ENCODE measurements at regions not wholly inside any gene's neighbourhood (a gene's known extent, or its start where the extent isn't known, plus 50 kb on each side); places are given as distances from the start of the nearest gene placed in this dataset.

DNA sequence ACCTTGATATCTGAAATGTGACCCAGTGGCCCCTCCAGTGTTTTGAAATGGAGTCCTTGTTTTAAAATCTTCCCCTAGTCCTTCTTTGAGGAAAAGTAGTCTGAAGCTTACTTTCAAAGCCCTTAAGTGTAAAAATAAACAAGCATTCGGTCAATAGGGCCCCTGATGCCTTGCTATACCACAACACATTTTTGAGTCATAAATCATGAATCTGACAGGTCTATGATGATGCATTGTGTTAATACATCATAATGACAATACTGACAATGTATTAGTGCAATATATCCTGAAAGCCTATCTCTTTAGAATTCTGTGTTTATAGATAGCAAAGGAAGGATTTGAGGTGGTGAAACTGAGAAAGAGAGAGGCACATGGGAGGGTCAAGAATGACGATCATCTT, 464.2 kb downstream of the MEIS1 start:
- ChIA-PET SMC1A (ENCODE audit: uncharacterized antibody, unreplicated experiment) (no interaction called here), RAD21 (ENCODE audit: unreplicated experiment) (no interaction called here), CTCF (no interaction called here), POLR2A (no interaction called here)
- no TSS peak for BruUV-seq (replicated peaks)
- in situ Hi-C loops (cut with MboI) (no loop called here), intact Hi-C loops (cut with micrococcal nuclease; ENCODE audit: unreplicated experiment) (no loop called here)
- 2% methylated on average over 2 of the region's 2 CpGs for WGBS (ENCODE audit: insufficient coverage, insufficient replicate concordance, low lambda C conversion rate, missing lambda C conversion rate)
- H3K9me3 ChIP-seq (replicated peaks; ENCODE audit: control insufficient read depth, insufficient read depth, low read length), result no peaks in the 10 kb centered on the region
- H3K4me2 ChIP-seq (ENCODE audit: control insufficient read depth, insufficient read depth), result no peak overlapping the region
- H4K20me1 ChIP-seq (ENCODE audit: control insufficient read depth, insufficient read depth), result no peaks in the 10 kb centered on the region
- no peaks in the 10 kb centered on the region; a peak in 1 of 4 replicates for H3K27me3 ChIP-seq (replicated peaks in 1 of 2; ENCODE audit: control insufficient read depth in 2 of 2, insufficient read depth in 2 of 2, low read length in 1 of 2)
- no peak overlapping the region for H3K4me3 ChIP-seq
- no peaks in the 10 kb centered on the region for H3K36me3 ChIP-seq (ENCODE audit: control insufficient read depth in 2 of 2, insufficient read depth in 2 of 2, low read length in 1 of 2)
- H3K27ac ChIP-seq (ENCODE audit: control insufficient read depth, insufficient read depth), result no peak overlapping the region
- H3K4me1 ChIP-seq (ENCODE audit: control insufficient read depth, insufficient read depth, low read length), result no peaks in the 10 kb centered on the region
- ATAC-seq (no peak), DNase-seq (ENCODE audit: low read depth, low spot score) (no peak), FAIRE-seq (no peak)
- no peak overlapping the region for H2AFZ ChIP-seq (ENCODE audit: control insufficient read depth, low read depth, low read length)
- H3K79me2 ChIP-seq (ENCODE audit: control insufficient read depth, insufficient read depth, low read length), result no peaks in the 10 kb centered on the region
- no peak overlapping the region for H3K9ac ChIP-seq (ENCODE audit: control insufficient read depth, insufficient read depth, low read length)
- no peak for TF ChIP-seq ZBTB33 (IDR thresholded peaks at IDR 0.05)
- TF ChIP-seq PML (IDR thresholded peaks at IDR 0.05; ENCODE audit: low read length), result no peak
- no peak for TF ChIP-seq EED (IDR thresholded peaks at IDR 0.05; ENCODE audit: low read depth)
- no peak for TF ChIP-seq NKRF (conservative IDR thresholded peaks at IDR 0.05)
- no peak for TF ChIP-seq NFYA (IDR thresholded peaks at IDR 0.05; ENCODE audit: borderline replicate concordance, low read depth, low read length)
- TF ChIP-seq, protein P1, sequence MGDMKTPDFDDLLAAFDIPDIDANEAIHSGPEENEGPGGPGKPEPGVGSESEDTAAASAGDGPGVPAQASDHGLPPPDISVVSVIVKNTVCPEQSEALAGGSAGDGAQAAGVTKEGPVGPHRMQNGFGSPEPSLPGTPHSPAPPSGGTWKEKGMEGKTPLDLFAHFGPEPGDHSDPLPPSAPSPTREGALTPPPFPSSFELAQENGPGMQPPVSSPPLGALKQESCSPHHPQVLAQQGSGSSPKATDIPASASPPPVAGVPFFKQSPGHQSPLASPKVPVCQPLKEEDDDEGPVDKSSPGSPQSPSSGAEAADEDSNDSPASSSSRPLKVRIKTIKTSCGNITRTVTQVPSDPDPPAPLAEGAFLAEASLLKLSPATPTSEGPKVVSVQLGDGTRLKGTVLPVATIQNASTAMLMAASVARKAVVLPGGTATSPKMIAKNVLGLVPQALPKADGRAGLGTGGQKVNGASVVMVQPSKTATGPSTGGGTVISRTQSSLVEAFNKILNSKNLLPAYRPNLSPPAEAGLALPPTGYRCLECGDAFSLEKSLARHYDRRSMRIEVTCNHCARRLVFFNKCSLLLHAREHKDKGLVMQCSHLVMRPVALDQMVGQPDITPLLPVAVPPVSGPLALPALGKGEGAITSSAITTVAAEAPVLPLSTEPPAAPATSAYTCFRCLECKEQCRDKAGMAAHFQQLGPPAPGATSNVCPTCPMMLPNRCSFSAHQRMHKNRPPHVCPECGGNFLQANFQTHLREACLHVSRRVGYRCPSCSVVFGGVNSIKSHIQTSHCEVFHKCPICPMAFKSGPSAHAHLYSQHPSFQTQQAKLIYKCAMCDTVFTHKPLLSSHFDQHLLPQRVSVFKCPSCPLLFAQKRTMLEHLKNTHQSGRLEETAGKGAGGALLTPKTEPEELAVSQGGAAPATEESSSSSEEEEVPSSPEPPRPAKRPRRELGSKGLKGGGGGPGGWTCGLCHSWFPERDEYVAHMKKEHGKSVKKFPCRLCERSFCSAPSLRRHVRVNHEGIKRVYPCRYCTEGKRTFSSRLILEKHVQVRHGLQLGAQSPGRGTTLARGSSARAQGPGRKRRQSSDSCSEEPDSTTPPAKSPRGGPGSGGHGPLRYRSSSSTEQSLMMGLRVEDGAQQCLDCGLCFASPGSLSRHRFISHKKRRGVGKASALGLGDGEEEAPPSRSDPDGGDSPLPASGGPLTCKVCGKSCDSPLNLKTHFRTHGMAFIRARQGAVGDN (IDR thresholded peaks at IDR 0.05), result no peak
- no peak for TF ChIP-seq HDAC6 (IDR thresholded peaks at IDR 0.05; ENCODE audit: unreplicated experiment)
- no peak for TF ChIP-seq PRDM15 (CRISPR knock-in tag; IDR thresholded peaks at IDR 0.05)
- no peak for TF ChIP-seq ETV6 (conservative IDR thresholded peaks at IDR 0.05 in 1 of 2, IDR thresholded peaks at IDR 0.05 in 1 of 2; ENCODE audit: borderline replicate concordance in 1 of 2, low read depth in 1 of 2)
- TF ChIP-seq TARDBP (IDR thresholded peaks at IDR 0.05; ENCODE audit: borderline replicate concordance), result no peak

All from GM12878 (cell line).